HG03097 (cell line): ENCODE measurements at regions not wholly inside any gene's neighbourhood (a gene's known extent, or its start where the extent isn't known, plus 50 kb on each side); places are given as distances from the start of the nearest gene placed in this dataset.
A peak's percentile ranks its signal among the peaks of the same experiment; 100 is the strongest.

Source experiments
- ATAC-seq: cut with Tn5 transposase; IDR thresholded peaks from one replicate; pipeline ENCODE4 v1.9.1; 2021; ENCODE audit not compliant: unreplicated experiment, low FRiP score

DNA sequence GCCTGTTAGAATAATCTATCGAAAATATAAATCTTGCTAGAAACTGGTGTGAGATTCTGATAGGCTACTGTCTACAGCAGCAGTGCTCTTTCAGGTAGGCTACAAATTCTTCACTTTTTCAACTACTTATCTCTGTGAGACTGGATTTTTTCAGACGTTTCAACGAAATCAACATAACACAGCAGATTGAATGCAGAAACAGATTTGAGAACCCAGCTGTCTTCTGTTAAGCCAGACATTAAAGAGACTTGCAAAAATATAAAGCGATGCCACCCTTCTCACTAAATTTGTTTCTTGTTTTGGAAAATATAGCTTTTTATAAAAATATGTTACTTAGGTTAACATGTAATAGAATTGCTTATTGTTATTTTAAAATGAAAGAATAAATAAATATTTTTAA lies 140.6 kb upstream of the PHACTR1 start:
- ATAC-seq: no peak

DNA sequence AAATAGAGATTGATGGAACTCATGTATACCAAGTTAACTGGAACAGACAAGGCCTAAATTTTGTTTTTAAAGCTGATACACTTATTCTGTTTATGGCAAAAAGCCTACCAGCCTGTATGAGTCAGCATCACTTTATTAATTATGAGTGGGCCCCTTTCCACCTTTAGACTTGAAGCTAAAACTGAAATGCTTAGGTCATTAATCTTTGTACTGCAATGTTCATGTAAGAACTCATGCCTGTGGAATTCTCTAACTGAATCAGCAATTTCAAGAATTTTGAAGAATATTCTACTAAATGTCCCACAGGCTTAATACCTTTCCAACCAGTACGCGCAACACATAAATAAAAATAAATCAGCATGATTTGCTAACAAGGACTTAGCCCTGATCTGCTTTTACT lies 140.2 kb upstream of the PHACTR1 start:
- no peak for ATAC-seq

DNA sequence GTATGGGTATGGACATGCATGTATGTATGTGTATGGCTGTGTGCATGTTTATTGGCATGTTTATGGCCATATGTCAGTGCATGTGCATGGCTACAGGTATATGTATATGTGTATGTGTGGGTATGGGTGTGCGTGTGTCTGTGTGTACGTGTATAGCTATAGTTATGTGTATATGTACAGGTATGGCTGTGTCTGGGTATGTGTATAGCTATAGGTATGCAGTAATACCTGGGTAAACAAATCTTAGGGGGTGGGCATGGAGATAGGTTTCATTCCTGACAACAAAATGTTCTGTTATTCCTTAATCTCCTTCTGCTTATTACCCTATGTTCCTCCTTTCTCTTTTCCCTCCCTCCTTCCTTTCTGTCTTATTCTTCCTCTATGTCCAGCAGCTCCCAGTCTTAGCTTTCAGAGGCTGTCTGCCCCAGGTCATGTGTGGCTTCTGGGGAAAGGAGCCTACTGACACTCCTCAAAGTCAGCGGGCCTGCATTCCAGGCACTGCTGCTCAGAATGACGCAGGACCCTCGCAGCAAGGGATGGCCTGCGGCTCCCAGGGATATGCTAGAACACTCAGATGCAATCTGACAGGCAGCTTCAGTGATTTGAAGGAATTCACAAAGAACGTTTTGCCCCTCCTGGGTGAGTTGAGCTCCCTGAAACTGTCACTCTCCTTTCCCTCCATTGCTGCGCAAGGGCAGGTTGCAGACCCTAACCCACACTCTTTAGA lies 139.3 kb upstream of the PHACTR1 start:
- ATAC-seq: no peak

DNA sequence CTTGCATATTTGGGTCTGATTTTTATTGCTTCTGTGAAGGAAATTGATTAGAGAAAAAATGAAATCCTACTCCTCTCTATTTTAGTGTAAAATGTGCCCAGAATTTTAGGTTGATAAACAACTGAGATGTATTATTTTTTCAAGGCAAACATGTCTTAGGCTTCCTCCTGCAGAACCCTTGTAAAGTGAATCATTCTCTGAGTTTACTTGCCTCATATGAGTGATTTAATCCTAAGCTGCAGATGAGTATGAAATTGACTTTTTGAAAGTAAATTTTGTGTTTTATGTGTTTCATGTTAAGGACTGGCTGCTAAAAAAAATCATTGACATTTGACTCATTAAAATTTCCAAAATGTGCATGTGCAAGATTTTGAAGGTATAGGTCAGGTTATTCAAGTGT lies 138.5 kb upstream of the PHACTR1 start:
- ATAC-seq: no peak

DNA sequence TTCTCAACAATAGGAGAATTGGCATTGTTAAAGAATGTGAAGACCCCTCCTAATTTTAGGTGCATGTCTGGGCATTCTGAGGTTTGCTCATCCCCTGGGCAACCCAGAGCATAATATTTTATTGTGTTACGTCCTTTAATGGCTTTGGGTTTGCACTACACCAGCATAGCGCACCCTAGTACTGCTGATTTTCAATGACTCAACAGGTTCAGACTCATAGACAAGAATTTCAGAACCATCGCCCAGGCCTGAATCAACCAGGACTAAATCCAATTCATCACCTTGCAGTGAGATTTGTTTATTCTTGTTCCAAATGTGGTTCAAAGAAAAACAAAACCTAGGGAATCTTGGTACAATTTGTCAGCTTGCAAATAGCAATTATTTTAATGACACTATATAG lies 137.8 kb upstream of the PHACTR1 start:
- ATAC-seq: no peak

DNA sequence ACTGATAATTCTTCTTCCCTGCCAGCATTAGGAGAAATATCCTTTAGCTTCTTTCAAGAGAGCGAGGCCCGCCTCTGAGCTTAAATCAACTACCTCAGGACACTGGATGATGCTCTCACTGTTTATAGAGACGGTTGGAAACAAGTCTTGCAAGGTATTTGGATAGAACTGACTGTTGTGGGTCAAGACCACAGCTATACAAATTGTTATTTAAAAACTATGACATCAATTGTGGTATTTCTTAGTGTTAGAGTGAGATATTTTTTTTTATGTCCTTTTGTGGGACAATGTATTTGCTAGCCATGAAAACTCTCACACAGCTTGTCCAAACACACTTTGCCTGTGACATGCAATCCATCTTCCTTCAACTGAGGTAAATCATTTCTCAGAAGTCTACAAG lies 136.3 kb upstream of the PHACTR1 start:
- no peak for ATAC-seq

DNA sequence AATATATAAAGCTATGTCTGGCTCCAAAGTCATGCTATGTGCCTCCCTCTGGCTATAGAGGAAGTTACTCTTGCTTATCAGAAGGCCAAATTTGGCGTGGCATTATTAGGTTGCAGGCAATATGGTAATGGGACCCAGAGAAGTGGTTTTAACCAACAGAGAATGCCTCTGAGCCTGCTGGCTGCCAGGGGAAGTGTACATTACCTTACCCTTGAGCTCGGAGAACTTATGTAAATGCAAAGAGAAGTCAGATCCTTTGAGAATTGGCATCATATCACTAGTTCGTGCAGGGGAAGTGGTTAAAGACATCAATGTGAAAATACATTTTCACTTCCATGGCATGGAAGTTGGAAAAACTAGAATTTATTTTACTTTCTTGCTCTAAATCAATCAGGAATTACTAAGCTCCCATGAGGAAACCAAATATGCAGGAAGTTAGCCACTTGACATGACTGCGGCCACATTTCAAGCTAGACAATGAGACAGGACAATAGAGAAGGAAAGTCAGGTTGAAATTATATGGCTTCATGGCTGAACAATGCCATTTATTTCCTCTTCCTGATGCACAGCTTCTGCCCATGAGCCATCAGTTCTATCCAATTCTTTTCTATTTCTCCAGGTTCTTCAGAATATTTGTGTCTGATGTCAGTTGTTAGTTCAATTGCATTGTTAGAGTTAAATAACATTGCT lies 134.0 kb upstream of the PHACTR1 start:
- ATAC-seq: no peak

DNA sequence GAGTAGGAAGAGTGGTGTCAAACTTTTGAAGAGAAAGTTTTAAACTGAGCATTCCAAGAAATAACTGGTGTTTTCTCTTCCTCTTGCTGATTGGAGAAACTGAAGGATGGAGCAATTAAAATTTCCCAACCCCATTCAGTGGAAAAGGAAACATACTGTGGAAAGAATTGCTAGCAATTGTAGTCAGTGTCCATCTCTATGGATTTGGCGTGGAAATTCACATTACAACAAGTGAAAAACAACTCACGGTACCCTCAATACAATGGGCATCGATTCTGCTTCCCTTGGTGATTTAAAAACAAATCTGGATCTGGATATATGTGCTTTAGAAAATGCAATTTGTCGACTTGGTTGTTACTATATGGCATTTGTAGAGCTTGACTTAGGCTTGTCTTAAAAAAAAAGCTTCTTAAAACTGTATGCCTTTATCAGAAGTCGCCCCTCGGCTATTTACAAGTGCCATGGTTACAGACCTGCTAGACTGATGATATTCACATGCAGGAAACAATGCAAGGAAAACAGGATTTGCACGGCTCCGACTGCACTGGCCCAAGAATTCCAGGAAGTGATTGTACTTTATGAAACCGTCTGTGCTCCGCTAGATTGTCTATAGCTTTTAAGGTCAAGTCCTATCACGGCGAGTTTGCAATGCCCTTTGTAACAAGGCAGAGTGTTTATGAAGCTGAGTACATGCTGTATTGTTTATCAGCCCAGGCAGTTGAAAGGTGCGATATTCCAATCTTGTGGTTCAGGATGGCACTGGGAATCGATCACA lies 131.7 kb upstream of the PHACTR1 start:
- no peak for ATAC-seq

DNA sequence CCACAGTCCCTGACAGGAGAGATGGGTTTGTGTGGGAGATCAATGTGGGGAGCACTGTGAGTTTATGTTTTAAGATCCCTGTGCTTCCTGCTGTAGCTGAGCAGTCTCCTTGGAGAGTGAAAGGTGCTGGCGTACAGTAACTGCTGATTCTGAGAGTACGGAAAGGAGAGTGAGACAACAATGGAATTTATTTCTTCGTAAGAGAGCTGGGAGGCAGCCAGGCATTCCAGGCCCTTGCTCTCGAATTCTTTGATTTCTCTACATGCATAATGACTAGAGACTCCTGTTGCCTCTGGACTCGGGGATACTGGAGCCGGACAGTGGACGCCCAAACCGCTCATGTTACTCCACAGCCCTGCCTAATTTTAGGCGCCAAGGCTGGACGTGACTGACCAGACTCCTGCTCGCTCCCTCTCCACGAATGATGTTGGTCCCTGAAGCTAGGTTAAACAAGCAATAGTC lies 131.0 kb upstream of the PHACTR1 start:
- ATAC-seq: no peak

DNA sequence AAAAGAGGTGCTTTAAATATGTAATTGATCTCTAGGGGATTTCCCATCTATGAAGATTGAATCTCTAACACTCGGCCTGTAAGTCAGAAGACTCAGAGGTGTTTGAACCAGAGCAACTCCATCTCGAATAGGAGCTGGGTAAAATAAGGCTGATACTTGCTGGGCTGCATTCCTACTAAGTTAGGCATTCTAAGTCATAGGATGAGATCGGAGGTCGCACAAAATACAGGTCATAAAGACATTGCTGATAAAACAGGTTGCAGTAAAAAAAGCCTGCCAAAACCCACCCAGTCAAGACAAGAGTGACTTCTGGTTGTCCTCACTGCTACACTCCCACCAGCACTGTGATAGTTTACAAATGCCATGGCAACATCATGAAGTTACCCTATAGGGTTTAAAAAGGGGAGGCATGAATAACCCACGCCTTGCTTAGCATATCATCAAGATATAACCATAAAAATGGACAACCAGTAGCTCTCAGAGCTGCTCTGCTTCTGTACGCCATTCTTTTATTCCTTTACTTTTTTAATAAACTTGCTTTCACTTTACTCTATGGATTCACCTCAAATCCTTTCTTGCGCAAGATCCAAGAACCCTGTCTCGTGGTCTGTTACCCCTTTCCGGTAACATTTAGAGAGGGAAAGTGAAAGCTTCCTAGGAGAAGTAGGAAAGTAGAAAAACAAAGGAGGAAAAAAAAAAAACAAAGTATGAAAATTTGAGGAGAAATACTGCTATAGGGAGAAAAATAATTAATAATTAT lies 129.7 kb upstream of the PHACTR1 start:
- ATAC-seq: no peak

DNA sequence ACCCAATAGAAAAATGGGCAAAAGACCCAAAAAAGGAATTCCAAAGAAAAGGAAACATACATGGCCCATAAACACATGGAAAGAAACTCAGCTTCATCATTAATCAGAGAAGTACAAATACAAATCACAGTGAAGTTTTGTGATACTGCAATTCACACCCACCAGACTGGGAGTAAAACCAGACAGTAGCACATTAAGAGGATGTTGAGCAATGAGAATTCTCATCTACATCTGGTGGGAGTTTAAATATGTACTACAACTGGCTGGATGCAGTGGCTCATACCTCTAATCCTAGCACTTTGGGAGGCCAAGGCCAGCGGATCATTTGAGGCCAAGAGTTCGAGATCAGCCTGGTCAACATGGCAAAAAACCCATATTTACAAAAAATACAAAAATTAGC lies 125.7 kb upstream of the PHACTR1 start:
- ATAC-seq: no peak

DNA sequence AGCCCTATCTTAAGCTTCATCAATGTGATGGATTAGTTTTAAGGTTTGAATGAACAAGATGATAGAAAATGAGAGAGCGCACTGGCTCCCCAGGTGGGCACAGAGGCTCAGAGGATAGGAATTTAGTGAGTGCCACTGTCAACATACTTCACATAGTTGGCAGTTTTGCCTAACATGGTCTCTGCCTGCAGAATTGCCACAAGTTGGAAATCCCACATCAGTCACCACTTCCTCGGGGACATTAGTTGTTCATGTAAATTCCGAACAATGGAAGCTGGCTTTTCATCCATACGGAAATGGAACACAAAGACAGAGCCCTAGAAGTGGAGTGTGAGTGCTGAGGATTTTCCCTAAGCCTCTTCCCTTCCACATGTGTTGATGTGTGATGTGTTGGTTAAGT lies 123.9 kb upstream of the PHACTR1 start:
- ATAC-seq: no peak

DNA sequence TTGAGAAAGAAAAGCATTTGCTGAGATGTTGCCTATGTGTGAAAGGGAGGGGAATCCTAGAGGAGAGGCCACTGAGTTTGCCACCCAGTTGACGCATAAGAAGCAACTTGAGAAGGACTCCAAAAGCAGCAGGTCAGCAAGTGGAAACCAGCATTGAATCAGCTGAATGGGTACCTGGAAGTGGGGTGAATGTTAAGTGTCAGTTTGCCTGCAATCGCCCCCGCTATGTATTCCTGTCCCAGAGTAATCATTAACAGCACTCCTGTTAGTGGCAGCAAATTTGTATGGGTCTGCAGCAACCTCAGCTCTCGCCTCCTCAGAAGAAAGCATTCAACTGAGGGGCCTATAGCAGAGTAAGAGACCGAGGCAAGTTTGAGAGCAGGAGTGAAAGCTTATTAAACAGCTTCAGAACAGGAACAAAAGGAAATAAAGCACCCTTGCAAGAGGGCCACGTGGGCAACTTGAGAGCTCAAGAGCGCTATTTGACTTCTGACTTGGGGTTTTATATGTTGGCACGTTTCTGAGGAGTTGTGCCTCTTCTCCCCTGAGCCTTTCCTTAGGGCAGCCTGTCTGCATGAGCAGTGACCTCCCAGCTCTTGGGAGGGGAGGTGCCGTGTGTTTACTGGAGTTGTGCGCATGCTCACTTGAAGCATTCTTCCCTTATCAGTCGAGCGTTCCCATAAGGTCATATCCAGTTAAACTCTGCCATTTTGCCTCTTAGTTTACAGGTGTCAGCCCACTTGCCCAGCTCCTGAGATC lies 122.6 kb upstream of the PHACTR1 start:
- ATAC-seq: no peak

DNA sequence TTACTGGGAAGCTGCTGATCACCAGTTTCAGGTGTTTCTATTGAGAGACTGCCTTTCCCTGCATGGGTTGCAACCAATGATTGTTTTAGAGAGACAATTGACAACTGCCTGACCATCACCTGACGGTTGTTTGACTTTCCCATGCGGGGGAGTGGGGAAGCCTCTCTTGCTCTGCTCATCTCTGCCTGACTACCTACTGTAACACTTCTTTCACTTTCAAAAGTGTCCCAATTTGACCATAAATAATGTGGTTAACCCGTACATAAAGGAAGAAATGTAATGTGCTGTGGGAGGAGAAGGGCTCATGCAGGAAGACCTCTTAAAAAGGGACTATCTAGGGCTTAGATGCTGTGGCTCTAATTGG lies 122.1 kb upstream of the PHACTR1 start:
- no peak for ATAC-seq

DNA sequence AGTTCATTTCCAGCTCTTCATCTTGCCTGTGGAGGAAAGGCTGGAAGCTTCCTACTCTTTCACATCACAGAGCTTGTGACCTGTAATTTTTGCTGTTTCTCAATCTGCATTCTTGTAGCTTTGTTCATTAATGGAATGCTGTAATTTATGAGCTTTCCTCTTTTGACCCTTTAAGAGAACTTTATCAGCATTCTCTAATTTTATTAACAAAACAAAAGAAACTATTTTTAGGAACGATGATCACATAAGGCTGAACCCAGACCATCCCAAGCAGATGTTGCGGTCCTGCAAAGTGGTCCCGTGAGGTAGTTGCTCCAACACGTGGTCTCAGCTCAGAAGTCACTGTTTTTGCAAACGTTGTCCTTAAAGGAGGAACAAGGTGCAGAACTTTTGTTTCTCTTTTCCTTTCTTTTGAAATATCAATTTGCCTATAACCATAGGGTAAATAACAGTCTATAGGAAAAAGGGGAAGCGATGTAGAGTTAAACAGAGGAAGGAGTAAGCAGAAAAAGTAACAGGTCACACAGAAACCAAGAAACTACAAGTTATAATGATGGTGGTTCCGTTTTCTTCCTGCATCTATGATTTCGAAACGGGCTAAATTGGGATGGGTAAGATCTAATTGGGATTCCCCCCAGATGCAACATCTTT lies 121.3 kb upstream of the PHACTR1 start:
- ATAC-seq: peak; percentile 49

DNA sequence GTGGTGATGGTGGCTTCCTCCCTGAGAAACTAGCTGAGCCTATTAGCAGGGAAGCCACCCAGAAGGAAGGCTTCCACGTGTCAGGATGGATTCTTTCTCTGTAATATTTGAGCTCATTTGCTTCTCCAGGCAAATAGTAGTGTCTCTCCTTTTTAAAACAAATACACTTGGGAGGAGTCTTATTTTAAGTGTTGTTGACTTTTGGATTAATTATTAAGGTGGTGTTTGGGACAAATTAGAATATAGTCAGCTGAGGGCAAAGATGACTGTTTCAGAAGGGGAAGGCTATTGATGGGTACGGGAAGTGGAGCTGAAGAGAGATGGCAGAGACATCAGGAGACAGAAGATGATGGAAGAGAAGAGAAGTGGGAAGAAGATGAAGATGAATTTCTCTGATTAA lies 119.8 kb upstream of the PHACTR1 start:
- no peak for ATAC-seq

DNA sequence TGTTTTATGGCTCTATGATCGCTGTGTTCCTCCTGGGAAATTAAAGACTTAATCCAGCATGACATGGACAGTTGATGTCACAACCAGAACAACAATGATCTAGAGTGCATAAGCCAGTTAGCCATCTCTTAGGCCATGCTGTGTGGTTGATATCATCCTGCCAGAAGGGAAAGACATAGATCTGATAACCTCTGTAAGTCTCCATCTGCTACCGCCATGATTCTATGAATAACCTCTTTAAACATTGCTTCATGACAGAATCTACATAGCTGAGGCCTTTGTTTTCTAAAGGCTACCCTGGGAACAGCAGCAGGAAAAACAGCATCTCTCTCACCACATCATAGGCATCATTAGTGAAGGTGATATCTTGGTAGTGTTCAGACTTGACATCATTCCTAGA lies 117.6 kb upstream of the PHACTR1 start:
- no peak for ATAC-seq

DNA sequence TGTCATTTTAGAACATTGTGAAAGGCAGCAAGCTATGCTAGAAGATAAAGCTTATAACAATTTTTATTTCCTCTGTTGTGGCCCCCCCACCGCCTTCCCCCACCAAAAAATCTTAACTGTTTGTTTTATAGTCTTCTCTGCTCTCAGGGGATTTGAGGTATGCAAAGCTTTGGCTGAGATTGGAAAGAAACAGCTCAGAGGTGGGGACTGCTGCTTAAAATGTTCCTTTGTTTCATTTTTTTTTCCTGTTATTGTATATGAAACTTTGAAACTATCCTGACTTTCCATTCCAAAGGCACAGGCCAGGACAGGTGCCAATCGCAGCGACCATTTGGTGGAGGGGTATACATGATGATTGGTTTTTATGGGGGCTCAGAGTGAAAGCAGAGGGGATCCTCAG lies 114.7 kb upstream of the PHACTR1 start:
- ATAC-seq: no peak

DNA sequence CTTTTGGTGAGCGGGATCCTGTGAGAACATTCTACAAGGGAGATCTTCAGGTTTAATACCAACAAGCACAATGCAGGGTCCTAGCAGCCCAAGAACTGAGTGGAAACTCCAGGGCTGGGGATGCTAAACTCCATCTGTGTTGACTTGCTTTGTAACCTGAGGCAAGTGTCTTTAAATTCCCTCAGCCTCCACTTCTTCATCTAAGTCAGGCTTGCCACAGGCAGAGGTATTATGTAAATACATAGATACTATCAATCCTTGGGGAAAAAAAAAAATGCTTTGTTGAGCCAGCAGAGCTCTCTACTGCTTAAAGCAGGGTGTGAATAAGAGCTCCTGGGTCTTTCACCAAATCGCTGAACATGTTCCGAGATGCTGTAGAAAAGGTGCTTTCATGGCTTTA lies 114.2 kb upstream of the PHACTR1 start:
- ATAC-seq: no peak
